ENCODE measurements at regions not wholly inside any gene's neighbourhood (a gene's known extent, or its start where the extent isn't known, plus 50 kb on each side); places are given as distances from the start of the nearest gene placed in this dataset.

- Histone ChIP-seq H4K12ac (ENCODE audit: low read depth, low read length) (no peak overlapping the region), H3K18ac (ENCODE audit: low read length) (no peak overlapping the region), H3K79me1 (ENCODE audit: low read length) (no peaks in the 10 kb centered on the region), H3K4me2 (ENCODE audit: low read length) (no peak overlapping the region), H3K27ac (ENCODE audit: low read depth, low read length) (no peak overlapping the region), H3K14ac (ENCODE audit: low read length) (no peak overlapping the region), H3K4me1 (ENCODE audit: control insufficient read depth in 1 of 2, insufficient read depth in 2 of 2, low read length in 2 of 2) (no peaks in the 10 kb centered on the region), H2AK5ac (ENCODE audit: low read length) (no peak overlapping the region), H4K8ac (ENCODE audit: low read depth, low read length) (no peak overlapping the region), H3K79me2 (ENCODE audit: control insufficient read depth, insufficient read depth, low read length, poor library complexity) (no peaks in the 10 kb centered on the region), H2BK120ac (ENCODE audit: insufficient read depth, low read length, poor library complexity) (no peak overlapping the region), H3K9me3 (ENCODE audit: insufficient read depth, low read depth, low read length) (no peaks in the 10 kb centered on the region), H4K91ac (ENCODE audit: low read depth, low read length) (no peak overlapping the region), H3K36me3 (ENCODE audit: control insufficient read depth in 1 of 2, insufficient read depth in 2 of 2, low read length in 2 of 2) (no peaks in the 10 kb centered on the region), H3K4me3 (ENCODE audit: low read depth, low read length) (no peak overlapping the region), H3K4ac (ENCODE audit: low read depth, low read length) (no peak overlapping the region), H3K9ac (ENCODE audit: low read length) (no peak overlapping the region), H2BK12ac (ENCODE audit: low read length) (no peak overlapping the region), H3K27me3 (ENCODE audit: insufficient read depth, low read length) (no peaks in the 10 kb centered on the region), H2BK5ac (ENCODE audit: low read depth, low read length, poor library complexity) (no peak overlapping the region), H3K23ac (ENCODE audit: low read length) (no peak overlapping the region), H2AFZ (ENCODE audit: insufficient read depth, low read length, poor library complexity) (no peak overlapping the region)
- no CpG with 5 or more reads among the region's 1 CpG for WGBS (ENCODE audit: extremely low coverage, insufficient coverage, insufficient read length)
- no peak for DNase-seq
Observed at GRCh38 chr5:92730486-92730885, 850.5 kb downstream of the NR2F1-AS1 start.

DNA sequence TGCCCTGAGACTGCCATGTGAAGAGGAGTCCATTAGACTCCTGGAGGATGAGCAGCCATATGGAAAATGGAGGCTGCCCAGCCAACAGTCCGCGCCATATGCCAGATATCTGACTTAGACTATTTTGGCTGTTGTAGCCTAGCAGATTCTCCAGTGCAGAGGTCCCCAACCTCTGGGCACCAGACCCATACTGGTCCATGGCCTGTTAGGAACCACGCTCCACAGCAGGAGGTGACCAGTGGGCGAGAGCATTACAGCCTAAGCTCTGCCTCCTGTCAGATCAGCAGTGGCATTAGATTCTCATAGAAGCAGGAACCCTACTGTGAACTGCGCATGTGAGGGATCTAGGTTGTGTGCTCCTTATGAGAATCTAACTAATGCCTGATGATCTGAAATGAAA, 851.9 kb downstream of the NR2F1-AS1 start:
- Histone ChIP-seq H3K79me2 (ENCODE audit: control insufficient read depth, insufficient read depth, low read length, poor library complexity) (no peaks in the 10 kb centered on the region), H3K23ac (ENCODE audit: low read length) (no peak overlapping the region), H3K27ac (ENCODE audit: low read depth, low read length) (no peak overlapping the region), H2BK120ac (ENCODE audit: insufficient read depth, low read length, poor library complexity) (no peak overlapping the region), H3K79me1 (ENCODE audit: low read length) (no peaks in the 10 kb centered on the region), H4K12ac (ENCODE audit: low read depth, low read length) (no peak overlapping the region), H4K8ac (ENCODE audit: low read depth, low read length) (no peak overlapping the region), H3K4me2 (ENCODE audit: low read length) (no peak overlapping the region), H3K27me3 (ENCODE audit: insufficient read depth, low read length) (no peaks in the 10 kb centered on the region), H3K9ac (ENCODE audit: low read length) (no peak overlapping the region), H3K9me3 (ENCODE audit: insufficient read depth, low read depth, low read length) (no peaks in the 10 kb centered on the region), H2BK12ac (ENCODE audit: low read length) (no peak overlapping the region), H3K4ac (ENCODE audit: low read depth, low read length) (no peak overlapping the region), H2AK5ac (ENCODE audit: low read length) (no peak overlapping the region), H3K18ac (ENCODE audit: low read length) (no peak overlapping the region), H2BK5ac (ENCODE audit: low read depth, low read length, poor library complexity) (no peak overlapping the region), H3K36me3 (ENCODE audit: control insufficient read depth in 1 of 2, insufficient read depth in 2 of 2, low read length in 2 of 2) (no peaks in the 10 kb centered on the region), H2AFZ (ENCODE audit: insufficient read depth, low read length, poor library complexity) (no peak overlapping the region), H3K4me1 (ENCODE audit: control insufficient read depth in 1 of 2, insufficient read depth in 2 of 2, low read length in 2 of 2) (no peaks in the 10 kb centered on the region), H4K91ac (ENCODE audit: low read depth, low read length) (no peak overlapping the region), H3K4me3 (ENCODE audit: low read depth, low read length) (no peak overlapping the region), H3K14ac (ENCODE audit: low read length) (no peak overlapping the region)
- no peak for DNase-seq
- no CpG with 5 or more reads among the region's 5 CpGs for WGBS (ENCODE audit: extremely low coverage, insufficient coverage, insufficient read length)

- Histone ChIP-seq H3K27me3 (ENCODE audit: insufficient read depth, low read length) (no peaks in the 10 kb centered on the region), H3K79me1 (ENCODE audit: low read length) (no peaks in the 10 kb centered on the region), H2BK5ac (ENCODE audit: low read depth, low read length, poor library complexity) (no peak overlapping the region), H3K36me3 (ENCODE audit: control insufficient read depth in 1 of 2, insufficient read depth in 2 of 2, low read length in 2 of 2) (no peaks in the 10 kb centered on the region), H2BK120ac (ENCODE audit: insufficient read depth, low read length, poor library complexity) (no peak overlapping the region), H3K18ac (ENCODE audit: low read length) (no peak overlapping the region), H4K91ac (ENCODE audit: low read depth, low read length) (no peak overlapping the region), H3K4ac (ENCODE audit: low read depth, low read length) (no peak overlapping the region), H3K14ac (ENCODE audit: low read length) (no peak overlapping the region), H3K79me2 (ENCODE audit: control insufficient read depth, insufficient read depth, low read length, poor library complexity) (no peaks in the 10 kb centered on the region), H3K23ac (ENCODE audit: low read length) (no peak overlapping the region), H3K4me1 (ENCODE audit: control insufficient read depth in 1 of 2, insufficient read depth in 2 of 2, low read length in 2 of 2) (no peaks in the 10 kb centered on the region), H3K4me2 (ENCODE audit: low read length) (no peak overlapping the region), H3K9me3 (ENCODE audit: insufficient read depth, low read depth, low read length) (no peaks in the 10 kb centered on the region), H2AK5ac (ENCODE audit: low read length) (no peak overlapping the region), H3K9ac (ENCODE audit: low read length) (no peak overlapping the region), H3K27ac (ENCODE audit: low read depth, low read length) (no peak overlapping the region), H2BK12ac (ENCODE audit: low read length) (no peak overlapping the region), H3K4me3 (ENCODE audit: low read depth, low read length) (no peak overlapping the region), H4K8ac (ENCODE audit: low read depth, low read length) (no peak overlapping the region), H2AFZ (ENCODE audit: insufficient read depth, low read length, poor library complexity) (no peak overlapping the region), H4K12ac (ENCODE audit: low read depth, low read length) (no peak overlapping the region)
- no CpG with 5 or more reads among the region's 5 CpGs for WGBS (ENCODE audit: extremely low coverage, insufficient coverage, insufficient read length)
- DNase-seq: no peak
Observed at GRCh38 chr5:92715946-92716520, 865.0 kb downstream of the NR2F1-AS1 start.

DNA sequence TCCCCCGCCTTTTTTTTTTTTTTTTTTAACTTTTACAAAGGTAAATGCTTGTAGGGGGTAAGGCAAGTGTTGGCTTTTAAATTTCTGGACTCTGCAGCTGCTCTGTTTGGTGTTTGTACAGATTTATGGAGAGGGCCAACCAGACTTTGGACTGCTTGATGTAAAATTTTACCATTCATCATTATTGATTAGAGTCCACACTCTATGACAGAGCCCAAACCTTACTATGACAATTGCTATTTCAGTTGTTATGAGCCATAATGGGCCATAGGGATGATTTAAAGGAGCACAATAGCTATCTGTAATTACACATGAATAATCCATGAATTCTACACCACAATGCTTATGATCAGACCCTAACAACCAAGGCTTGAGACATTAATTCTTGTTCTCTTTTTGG, 867.2 kb downstream of the NR2F1-AS1 start:
- Histone ChIP-seq H3K27ac (ENCODE audit: low read depth, low read length) (no peak overlapping the region), H3K9me3 (ENCODE audit: insufficient read depth, low read depth, low read length) (no peaks in the 10 kb centered on the region), H3K4me1 (ENCODE audit: control insufficient read depth in 1 of 2, insufficient read depth in 2 of 2, low read length in 2 of 2) (no peaks in the 10 kb centered on the region), H3K23ac (ENCODE audit: low read length) (no peak overlapping the region), H2BK12ac (ENCODE audit: low read length) (no peak overlapping the region), H3K9ac (ENCODE audit: low read length) (no peak overlapping the region), H2BK120ac (ENCODE audit: insufficient read depth, low read length, poor library complexity) (no peak overlapping the region), H4K12ac (ENCODE audit: low read depth, low read length) (no peak overlapping the region), H3K4ac (ENCODE audit: low read depth, low read length) (no peak overlapping the region), H3K27me3 (ENCODE audit: insufficient read depth, low read length) (no peaks in the 10 kb centered on the region), H2AK5ac (ENCODE audit: low read length) (no peak overlapping the region), H3K79me2 (ENCODE audit: control insufficient read depth, insufficient read depth, low read length, poor library complexity) (no peaks in the 10 kb centered on the region), H4K91ac (ENCODE audit: low read depth, low read length) (no peak overlapping the region), H3K18ac (ENCODE audit: low read length) (no peak overlapping the region), H2BK5ac (ENCODE audit: low read depth, low read length, poor library complexity) (no peak overlapping the region), H3K4me2 (ENCODE audit: low read length) (no peak overlapping the region), H3K14ac (ENCODE audit: low read length) (no peak overlapping the region), H2AFZ (ENCODE audit: insufficient read depth, low read length, poor library complexity) (no peak overlapping the region), H3K4me3 (ENCODE audit: low read depth, low read length) (no peak overlapping the region), H3K79me1 (ENCODE audit: low read length) (no peaks in the 10 kb centered on the region), H4K8ac (ENCODE audit: low read depth, low read length) (no peak overlapping the region), H3K36me3 (ENCODE audit: control insufficient read depth in 1 of 2, insufficient read depth in 2 of 2, low read length in 2 of 2) (no peaks in the 10 kb centered on the region)
- WGBS (ENCODE audit: extremely low coverage, insufficient coverage, insufficient read length): no CpG with 5 or more reads among the region's 1 CpG
- no peak for DNase-seq
